HCT116 (cell line): ENCODE measurements at regions not wholly inside any gene's neighbourhood (a gene's known extent, or its start where the extent isn't known, plus 50 kb on each side); places are given as distances from the start of the nearest gene placed in this dataset.

Source experiments
- ATAC-seq: fragments of 200-7000 bp; cut with Tn5 transposase; 2 replicates; pipeline ENCODE4 v1.9.1; 2020; ENCODE audit warnings: mild to moderate bottlenecking, moderate library complexity
- BruUV-seq: library from RNA; stranded (reverse); fragments of 400-500 nt; replicated peaks from 2 replicates; lab custom pipeline; 2021; lab: Mats Ljungman, UMichigan
- CTCF ChIA-PET: fragments of 300-600 bp; sonication (Branson Sonifier 250); formaldehyde crosslinking; loops from one replicate; lab custom pipeline; 2021; ENCODE audit warnings: antibody characterized with exemption; lab: Charles Lee
- POLR2A ChIA-PET: fragments of 300-600, 350-600 bp; sonication (Branson Sonifier 250); formaldehyde crosslinking; loops from one replicate; lab custom pipeline; 2021; ENCODE audit warnings: antibody characterized with exemption; lab: Charles Lee
- RAD21 ChIA-PET, 2 experiments: fragments of 300-600 bp; sonication (Branson Sonifier 250); formaldehyde crosslinking; loops; one replicate each; lab custom pipeline; 2023; ENCODE audit warnings: low total read pairs in 2 of 2; ENCODE audit not compliant: uncharacterized antibody in 2 of 2, unreplicated experiment in 2 of 2, low non-redundant PET in 1 of 2; lab: Charles Lee
- DNase-seq: peaks from one replicate; pipeline ENCODE4 v3.0.0-alpha.2; 2010; ENCODE audit warnings: low read depth, low spot score
- H2AFZ ChIP-seq: fragments of 200-600 bp; shearing (Covaris generic), sonication (generic); 2 replicates; pipeline ENCODE4 v1.6.1; 2017; ENCODE audit warnings: low read depth, mixed run types, mixed read lengths, antibody characterized with exemption, low read length; ENCODE audit not compliant: poor library complexity, severe bottlenecking
- H3K27ac ChIP-seq: 2 replicates; pipeline ENCODE4 v1.5.1; 2012; ENCODE audit warnings: low read depth, low read length
- H3K27me3 ChIP-seq: fragments of 200-600 bp; sonication (generic); 2 replicates; pipeline ENCODE4 v1.6.1; 2016; ENCODE audit warnings: mixed run types, low read length, mixed read lengths; ENCODE audit not compliant: insufficient read depth
- H3K36me3 ChIP-seq, 2 experiments: fragments of 200-500 bp in 1 of 2; fragments of 200-600 bp in 1 of 2; sonication (Bioruptor generic) in 1 of 2; sonication (generic) in 1 of 2; 2 replicates each; pipeline versions ENCODE4 v1.5.1 to v1.6.1; 2014 to 2016; ENCODE audit warnings: low read length in 2 of 2, inconsistent platforms in 1 of 2, mixed read lengths in 1 of 2, mixed run types in 1 of 2; ENCODE audit not compliant: insufficient read depth in 2 of 2, control insufficient read depth in 1 of 2
- H3K4me1 ChIP-seq, 2 experiments: fragments of 200-600 bp in 1 of 2; sonication (generic) in 1 of 2; 2 replicates each; pipeline versions ENCODE4 v1.5.1 to v1.6.1; 2012 to 2017; ENCODE audit warnings: low read length in 2 of 2, inconsistent platforms in 1 of 2, mild to moderate bottlenecking in 1 of 2, mixed read lengths in 1 of 2, mixed run types in 1 of 2, moderate library complexity in 1 of 2; ENCODE audit not compliant: insufficient read depth in 2 of 2, control insufficient read depth in 1 of 2
- H3K4me2 ChIP-seq: fragments of 200-600 bp; sonication (generic); 2 replicates; pipeline ENCODE4 v1.6.1; 2017; ENCODE audit warnings: mixed run types, low read length, mixed read lengths
- H3K4me3 ChIP-seq, 2 experiments: fragments of 200-600 bp in 1 of 2; sonication (generic) in 1 of 2; replicated peaks in 1 of 2; 2 replicates each; pipeline ENCODE4 v1.5.1; 2011 to 2016; ENCODE audit warnings: low read length in 2 of 2, control low read depth in 1 of 2, low read depth in 1 of 2, mild to moderate bottlenecking in 1 of 2, mixed read lengths in 1 of 2, mixed run types in 1 of 2
- H3K79me2 ChIP-seq: fragments of 200-600 bp; sonication (generic); 2 replicates; pipeline ENCODE4 v1.6.1; 2017; ENCODE audit warnings: mild to moderate bottlenecking, mixed run types, low read length, moderate library complexity, mixed read lengths; ENCODE audit not compliant: insufficient read depth
- H3K9ac ChIP-seq: fragments of 200-600 bp; sonication (generic); 2 replicates; pipeline ENCODE4 v1.6.1; 2016; ENCODE audit warnings: low read length, mixed read lengths
- H3K9me2 ChIP-seq: fragments of 200-600 bp; sonication (generic), shearing (Covaris generic); 2 replicates; pipeline ENCODE4 v1.6.1; 2017; ENCODE audit warnings: mixed run types, mild to moderate bottlenecking, moderate library complexity; ENCODE audit not compliant: insufficient read depth
- H3K9me3 ChIP-seq, 2 experiments: fragments of 200-500 bp in 1 of 2; fragments of 200-600 bp in 1 of 2; sonication (Bioruptor generic) in 1 of 2; sonication (generic) in 1 of 2; 2 replicates each; pipeline ENCODE4 v1.6.1; 2014 to 2017; ENCODE audit warnings: low read length in 2 of 2, mixed read lengths in 2 of 2, inconsistent platforms in 1 of 2, low read depth in 1 of 2, mild to moderate bottlenecking in 1 of 2, mixed run types in 1 of 2, moderate library complexity in 1 of 2; ENCODE audit not compliant: control insufficient read depth in 1 of 2, insufficient read depth in 1 of 2
- H4K20me1 ChIP-seq: fragments of 200-600 bp; sonication (generic), shearing (Covaris generic); 2 replicates; pipeline ENCODE4 v1.6.1; 2017; ENCODE audit warnings: mixed run types, mild to moderate bottlenecking, moderate library complexity; ENCODE audit not compliant: insufficient read depth
- ATF3 ChIP-seq: IDR thresholded peaks from 2 replicates; pipeline ENCODE4 v1.6.1; 2012
- CBX3 ChIP-seq: IDR thresholded peaks from 2 replicates; pipeline ENCODE4 v1.6.1; 2012; ENCODE audit warnings: low read depth
- CEBPB ChIP-seq: IDR thresholded peaks from 2 replicates; pipeline ENCODE4 v1.6.1; 2012; ENCODE audit warnings: low read depth
- CTCF ChIP-seq, 3 experiments: fragments of 200-600 bp in 1 of 3; sonication (generic) in 1 of 3; IDR thresholded peaks in 2 of 3; conservative IDR thresholded peaks in 1 of 3; 2 replicates each; pipeline ENCODE4 v1.5.1; 2012 to 2017; ENCODE audit warnings: low read depth in 2 of 3, low read length in 2 of 3, antibody characterized with exemption in 1 of 3, borderline replicate concordance in 1 of 3, control low read depth in 1 of 3, mild to moderate bottlenecking in 1 of 3, mixed read lengths in 1 of 3, mixed run types in 1 of 3, moderate library complexity in 1 of 3; ENCODE audit not compliant: insufficient read depth in 1 of 3
- EGR1 ChIP-seq: IDR thresholded peaks from 2 replicates; pipeline ENCODE4 v1.6.1; 2012; ENCODE audit warnings: low read depth
- ELF1 ChIP-seq: IDR thresholded peaks from 2 replicates; pipeline ENCODE4 v1.6.1; 2012; ENCODE audit warnings: low read depth, borderline replicate concordance
- EZH2 ChIP-seq: fragments of 200-600 bp; sonication (generic); IDR thresholded peaks from 2 replicates; pipeline ENCODE4 v1.6.1; 2017; ENCODE audit warnings: antibody characterized with exemption, mixed run types
- EZH2phosphoT487 ChIP-seq: fragments of 200-600 bp; IDR thresholded peaks from 2 replicates; pipeline ENCODE4 v1.6.1; 2018; ENCODE audit warnings: antibody characterized with exemption, borderline replicate concordance
- FOSL1 ChIP-seq: IDR thresholded peaks from 2 replicates; pipeline ENCODE4 v1.6.1; 2012; ENCODE audit warnings: low read depth
- JUND ChIP-seq: IDR thresholded peaks from 2 replicates; pipeline ENCODE4 v1.6.1; 2012
- MAX ChIP-seq: IDR thresholded peaks from 2 replicates; pipeline ENCODE4 v1.6.1; 2012
- POLR2A ChIP-seq: IDR thresholded peaks from 2 replicates; pipeline ENCODE4 v1.7.0; 2011; ENCODE audit warnings: borderline replicate concordance; ENCODE audit not compliant: insufficient read depth, insufficient read length; ENCODE audit errors: extremely low read depth
- POLR2AphosphoS5 ChIP-seq: IDR thresholded peaks from 2 replicates; pipeline ENCODE4 v1.6.1; 2011; ENCODE audit warnings: mild to moderate bottlenecking, low read depth, low read length, moderate library complexity
- REST ChIP-seq: IDR thresholded peaks from 2 replicates; pipeline ENCODE4 v1.6.1; 2012; ENCODE audit warnings: low read depth
- SIN3A ChIP-seq: IDR thresholded peaks from 2 replicates; pipeline ENCODE4 v1.6.1; 2012; ENCODE audit warnings: low read depth
- TCF7L2 ChIP-seq: IDR thresholded peaks from 2 replicates; pipeline ENCODE4 v1.7.0; 2011; ENCODE audit warnings: borderline replicate concordance, inconsistent platforms; ENCODE audit not compliant: insufficient read depth, insufficient read length; ENCODE audit errors: extremely low read depth
- YY1 ChIP-seq: IDR thresholded peaks from 2 replicates; pipeline ENCODE4 v1.6.1; 2011; ENCODE audit warnings: low read length, low read depth, moderate library complexity, mild to moderate bottlenecking; ENCODE audit not compliant: insufficient replicate concordance; ENCODE audit errors: extremely low read depth
- ZBTB33 ChIP-seq: IDR thresholded peaks from 2 replicates; pipeline ENCODE4 v1.6.1; 2011; ENCODE audit warnings: mild to moderate bottlenecking, low read length, moderate library complexity; ENCODE audit not compliant: insufficient replicate concordance; ENCODE audit errors: extremely low read depth
- intact Hi-C: fragments of 100-400 bp; cut with micrococcal nuclease; formaldehyde crosslinking; loops from 2 replicates; pipeline ENCODE4 v1.10.0; 2022

- no peak for ATAC-seq
- Histone ChIP-seq H3K27ac (no peak overlapping the region), H3K4me2 (no peak overlapping the region), H3K4me3 (no peak overlapping the region), H3K79me2 (no peaks in the 10 kb centered on the region), H3K9me3 (no peaks in the 10 kb centered on the region), H3K36me3 (no peaks in the 10 kb centered on the region), H3K4me1 (no peaks in the 10 kb centered on the region), H2AFZ (no peak overlapping the region), H3K27me3 (no peaks in the 10 kb centered on the region), H3K9ac (no peak overlapping the region), H3K9me2 (no peaks in the 10 kb centered on the region), H4K20me1 (no peaks in the 10 kb centered on the region)
- no peak for TF ChIP-seq ZBTB33
- no peak for TF ChIP-seq YY1
- no peak for TF ChIP-seq ATF3
- no peak for TF ChIP-seq TCF7L2
- no peak for TF ChIP-seq CBX3
- no peak for TF ChIP-seq EGR1
- TF ChIP-seq FOSL1 = no peak
- TF ChIP-seq MAX = no peak
- TF ChIP-seq EZH2phosphoT487 = no peak
- no peak for TF ChIP-seq CTCF (IDR thresholded peaks at IDR 0.05 in 2 of 3, conservative IDR thresholded peaks at IDR 0.05 in 1 of 3; ENCODE audit: borderline replicate concordance in 1 of 3, insufficient read depth in 1 of 3, low read depth in 2 of 3, low read length in 2 of 3)
- TF ChIP-seq REST = no peak
- no peak for TF ChIP-seq SIN3A
- no peak for TF ChIP-seq JUND
- TF ChIP-seq ELF1 = no peak
- no peak for TF ChIP-seq POLR2A
- no peak for TF ChIP-seq EZH2
- no peak for TF ChIP-seq POLR2AphosphoS5
- no peak for TF ChIP-seq CEBPB
- ChIA-PET RAD21 (no interaction called here), POLR2A (no interaction called here), CTCF (no interaction called here)
- intact Hi-C loops = no loop called here
- no peak for DNase-seq
- no TSS peak for BruUV-seq
Observed at GRCh38 chr12:23025372-23026016, 400.5 kb downstream of the ETNK1 start.
